B cell (primary cell): ENCODE measurements at regions not wholly inside any gene's neighbourhood (a gene's known extent, or its start where the extent isn't known, plus 50 kb on each side); places are given as distances from the start of the nearest gene placed in this dataset.

ENCODE experiments used
- EZH2 ChIP-seq: IDR thresholded peaks from 2 replicates; pipeline ENCODE4 v1.6.1; 2012; ENCODE audit warnings: borderline replicate concordance, low read depth, mild to moderate bottlenecking, moderate library complexity, low read length; ENCODE audit not compliant: insufficient read depth, poor library complexity, severe bottlenecking
- TF ChIP-seq, protein P1 (sequence below): fragments of 200-600 bp; IDR thresholded peaks from one replicate; pipeline ENCODE4 v1.8.0; 2022; ENCODE audit warnings: antibody characterized with exemption, mild to moderate bottlenecking

DNA sequence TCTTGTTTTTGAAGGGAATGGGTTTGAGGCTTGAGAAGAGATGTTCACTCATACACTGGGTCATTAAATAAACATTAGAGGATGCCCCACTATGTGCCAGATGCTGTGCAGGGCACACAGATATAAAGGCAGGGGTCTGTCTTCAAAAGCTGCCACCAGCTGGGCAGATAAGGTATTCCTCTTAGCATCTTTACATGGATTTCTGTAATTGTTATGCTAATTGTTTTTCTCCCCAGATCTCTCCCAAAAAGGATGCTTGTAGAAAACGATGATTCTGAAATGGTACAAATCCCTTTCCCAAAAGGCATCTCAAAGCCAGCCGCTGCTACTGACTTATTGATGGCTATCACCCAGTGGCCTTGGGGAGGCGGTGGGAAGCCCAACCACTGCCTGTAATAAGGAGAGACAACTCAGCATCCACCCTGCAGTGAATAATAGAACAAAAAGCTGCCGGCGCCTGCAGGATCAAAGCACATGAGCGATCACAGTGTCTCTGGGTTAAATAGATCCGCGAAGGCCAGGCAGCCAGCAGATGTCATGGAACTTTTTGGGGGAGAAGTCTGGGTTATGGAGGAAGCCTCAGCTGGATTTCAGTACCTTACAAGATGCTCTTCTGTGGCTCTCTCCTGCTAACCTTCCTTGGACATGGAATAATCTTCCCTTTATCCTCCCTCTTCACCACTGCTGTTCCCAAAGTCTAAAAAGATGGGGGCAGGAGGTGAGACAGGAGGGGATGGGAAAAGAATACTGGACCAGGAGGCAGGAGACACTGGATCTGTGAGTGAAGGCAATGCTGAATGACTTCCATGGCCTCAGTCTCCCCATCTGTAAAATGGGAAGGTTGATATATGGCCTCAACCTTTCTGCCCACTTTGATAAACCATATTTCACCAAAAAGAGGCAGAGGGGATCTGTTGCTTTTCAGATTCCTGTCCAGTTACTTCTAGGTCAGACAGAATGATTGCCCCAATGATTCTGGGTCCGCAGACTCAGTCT lies 54.8 kb upstream of the CD34 start:
- TF ChIP-seq, protein P1, sequence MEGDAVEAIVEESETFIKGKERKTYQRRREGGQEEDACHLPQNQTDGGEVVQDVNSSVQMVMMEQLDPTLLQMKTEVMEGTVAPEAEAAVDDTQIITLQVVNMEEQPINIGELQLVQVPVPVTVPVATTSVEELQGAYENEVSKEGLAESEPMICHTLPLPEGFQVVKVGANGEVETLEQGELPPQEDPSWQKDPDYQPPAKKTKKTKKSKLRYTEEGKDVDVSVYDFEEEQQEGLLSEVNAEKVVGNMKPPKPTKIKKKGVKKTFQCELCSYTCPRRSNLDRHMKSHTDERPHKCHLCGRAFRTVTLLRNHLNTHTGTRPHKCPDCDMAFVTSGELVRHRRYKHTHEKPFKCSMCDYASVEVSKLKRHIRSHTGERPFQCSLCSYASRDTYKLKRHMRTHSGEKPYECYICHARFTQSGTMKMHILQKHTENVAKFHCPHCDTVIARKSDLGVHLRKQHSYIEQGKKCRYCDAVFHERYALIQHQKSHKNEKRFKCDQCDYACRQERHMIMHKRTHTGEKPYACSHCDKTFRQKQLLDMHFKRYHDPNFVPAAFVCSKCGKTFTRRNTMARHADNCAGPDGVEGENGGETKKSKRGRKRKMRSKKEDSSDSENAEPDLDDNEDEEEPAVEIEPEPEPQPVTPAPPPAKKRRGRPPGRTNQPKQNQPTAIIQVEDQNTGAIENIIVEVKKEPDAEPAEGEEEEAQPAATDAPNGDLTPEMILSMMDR, result no peak
- no peak for TF ChIP-seq EZH2
